Endothelial cell of umbilical vein (primary cell): ENCODE measurements at regions not wholly inside any gene's neighbourhood (a gene's known extent, or its start where the extent isn't known, plus 50 kb on each side); places are given as distances from the start of the nearest gene placed in this dataset.
"Not testable (repeated sequence)": the region's sequence is repeated elsewhere in the genome, so short reads cannot be mapped to it uniquely, and the experiment has no call there.

ENCODE experiments used
- BruUV-seq: library from RNA; stranded (reverse); fragments of 400-500 nt; replicated peaks from 2 replicates; lab custom pipeline; 2021; lab: Mats Ljungman, UMichigan
- CTCF ChIA-PET: fragments of 300-600, 350-600 bp; sonication (Branson Sonifier 250); formaldehyde crosslinking; loops from one replicate; lab custom pipeline; 2021; ENCODE audit warnings: antibody characterized with exemption, inconsistent platforms; lab: Charles Lee
- POLR2A ChIA-PET: fragments of 300-600, 350-600 bp; sonication (Branson Sonifier 250); formaldehyde crosslinking; loops from one replicate; lab custom pipeline; 2021; ENCODE audit warnings: antibody characterized with exemption, inconsistent platforms; lab: Charles Lee
- DNase-seq: peaks from one replicate; pipeline ENCODE4 v3.0.0-alpha.2; 2011; ENCODE audit warnings: low read depth, low spot score
- FAIRE-seq: peaks from 2 replicates; lab custom pipeline; 2011; peaks lifted over from hg19 to GRCh38; lab: Jason Lieb, UNC
- H2AFZ ChIP-seq: 2 replicates; pipeline ENCODE4 v1.6.0; 2012; ENCODE audit warnings: low read depth, low read length, control low read depth, inconsistent platforms
- H3K27ac ChIP-seq: 2 replicates; pipeline ENCODE4 v1.5.1; 2011; ENCODE audit warnings: low read depth, mild to moderate bottlenecking, control low read depth, low read length, moderate library complexity; ENCODE audit not compliant: insufficient read depth
- H3K27me3 ChIP-seq, 2 experiments: 2 replicates each; pipeline versions ENCODE4 v1.6.0 to v1.6.1; 2011; ENCODE audit warnings: low read length in 2 of 2, mixed read lengths in 1 of 2; ENCODE audit not compliant: control insufficient read depth in 2 of 2, insufficient read depth in 2 of 2
- H3K36me3 ChIP-seq, 2 experiments: 2 replicates in 1 of 2; 3 replicates in 1 of 2; pipeline ENCODE4 v1.5.1; 2011; ENCODE audit warnings: low read length in 2 of 2, mild to moderate bottlenecking in 1 of 2, moderate library complexity in 1 of 2; ENCODE audit not compliant: control insufficient read depth in 2 of 2, insufficient read depth in 2 of 2; ENCODE audit errors: extremely low read depth in 1 of 2
- H3K4me1 ChIP-seq: 3 replicates; pipeline ENCODE4 v1.5.1; 2011; ENCODE audit warnings: mild to moderate bottlenecking, low read length; ENCODE audit not compliant: control insufficient read depth, insufficient read depth; ENCODE audit errors: extremely low read depth
- H3K4me2 ChIP-seq: 2 replicates; pipeline ENCODE4 v1.6.1; 2011; ENCODE audit warnings: low read length, control low read depth, mixed read lengths; ENCODE audit not compliant: insufficient read depth
- H3K4me3 ChIP-seq, 3 experiments: fragments of 200-600 bp in 1 of 3; sonication (generic), shearing (Covaris generic) in 1 of 3; replicated peaks in 1 of 3; 2 replicates each; pipeline ENCODE4 v1.5.1; 2011 to 2016; ENCODE audit warnings: control low read depth in 3 of 3, low read length in 3 of 3, mild to moderate bottlenecking in 2 of 3, inconsistent platforms in 1 of 3, low read depth in 1 of 3, moderate library complexity in 1 of 3; ENCODE audit not compliant: insufficient read depth in 1 of 3
- H3K79me2 ChIP-seq: 2 replicates; pipeline ENCODE4 v1.6.0; 2012; ENCODE audit warnings: low read length, inconsistent platforms; ENCODE audit not compliant: control insufficient read depth, insufficient read depth
- H3K9ac ChIP-seq: replicated peaks from 2 replicates; pipeline ENCODE3; 2011; ENCODE audit warnings: low read length, control low read depth; ENCODE audit not compliant: insufficient read depth; ENCODE audit errors: extremely low read depth
- H3K9me1 ChIP-seq: replicated peaks from 3 replicates; pipeline ENCODE4 v1.6.0; 2011; ENCODE audit warnings: mild to moderate bottlenecking, low read length; ENCODE audit not compliant: control insufficient read depth, insufficient read depth; ENCODE audit errors: extremely low read depth
- H3K9me3 ChIP-seq: replicated peaks from 2 replicates; pipeline ENCODE4 v1.5.1; 2012; ENCODE audit warnings: low read length, inconsistent platforms; ENCODE audit not compliant: control insufficient read depth, insufficient read depth
- H4K20me1 ChIP-seq: replicated peaks from 2 replicates; pipeline ENCODE3; 2011; ENCODE audit warnings: mild to moderate bottlenecking, low read length; ENCODE audit not compliant: control insufficient read depth, insufficient read depth; ENCODE audit errors: extremely low read depth
- CTCF ChIP-seq, 2 donors: IDR thresholded peaks; 1 replicate in 1 of 2; 2 replicates in 1 of 2; pipeline ENCODE4 v1.5.1; 2011; ENCODE audit warnings: low read length in 2 of 2, mild to moderate bottlenecking in 2 of 2, moderate library complexity in 2 of 2, control low read depth in 1 of 2, inconsistent platforms in 1 of 2, low read depth in 1 of 2; ENCODE audit not compliant: insufficient read depth in 1 of 2; ENCODE audit errors: extremely low read depth in 1 of 2
- EZH2 ChIP-seq: IDR thresholded peaks from 2 replicates; pipeline ENCODE4 v1.6.1; 2012; ENCODE audit warnings: borderline replicate concordance, low read depth, mild to moderate bottlenecking, moderate library complexity, low read length, inconsistent platforms; ENCODE audit not compliant: severe bottlenecking
- FOS ChIP-seq: IDR thresholded peaks from 2 replicates; pipeline ENCODE4 v1.6.1; 2011; ENCODE audit warnings: mild to moderate bottlenecking, low read length, moderate library complexity, borderline replicate concordance; ENCODE audit not compliant: insufficient read depth
- GATA2 ChIP-seq: IDR thresholded peaks from 2 replicates; pipeline ENCODE4 v1.7.0; 2011; ENCODE audit warnings: low read depth, mild to moderate bottlenecking, moderate library complexity, mixed read lengths, low read length; ENCODE audit not compliant: insufficient read length, insufficient read depth
- JUN ChIP-seq: IDR thresholded peaks from 2 replicates; pipeline ENCODE4 v1.6.1; 2011; ENCODE audit warnings: borderline replicate concordance, low read depth; ENCODE audit not compliant: insufficient read length, insufficient read depth
- MAX ChIP-seq: IDR thresholded peaks from 2 replicates; pipeline ENCODE4 v1.6.1; 2011; ENCODE audit not compliant: insufficient read depth, insufficient read length
- MYC ChIP-seq: IDR thresholded peaks from one replicate; pipeline ENCODE4 v1.6.1; 2011; ENCODE audit warnings: mild to moderate bottlenecking, low read depth, low read length
- POLR2A ChIP-seq: IDR thresholded peaks from 2 replicates; pipeline ENCODE4 v1.6.1; 2012; ENCODE audit warnings: low read depth, mild to moderate bottlenecking, control low read depth, low read length
- POLR2AphosphoS5 ChIP-seq: IDR thresholded peaks from 2 replicates; pipeline ENCODE4 v1.6.1; 2012; ENCODE audit warnings: low read depth, mild to moderate bottlenecking, control low read depth, low read length, moderate library complexity; ENCODE audit not compliant: insufficient read depth
- dilution Hi-C: fragments of 300-500 bp; cut with MboI; formaldehyde crosslinking; loops from one replicate; pipeline ENCODE4 v1.15.0; 2019; ENCODE audit warnings: low sequenced_read_pairs; ENCODE audit not compliant: extremely low pct_ligation_motif_present
- intact Hi-C: fragments of 100-400 bp; cut with micrococcal nuclease; formaldehyde crosslinking; loops from one replicate; pipeline ENCODE4 v1.10.0; 2022

GRCh38 chr18:65587491-65587890 lies 163.3 kb upstream of the CDH7 start:
- Histone ChIP-seq H3K9me3 (peaks cover 2% of the 10 kb centered on the region), H4K20me1 (no peaks in the 10 kb centered on the region), H3K9me1 (no peaks in the 10 kb centered on the region), H3K4me2 (no peak overlapping the region), H3K27ac (no peak overlapping the region), H3K9ac (no peak overlapping the region), H3K79me2 (no peaks in the 10 kb centered on the region), H3K27me3 (no peaks in the 10 kb centered on the region), H3K4me3 (no peak overlapping the region), H3K36me3 (no peaks in the 10 kb centered on the region), H2AFZ (no peak overlapping the region), H3K4me1 (no peaks in the 10 kb centered on the region)
- ChIA-PET CTCF (no interaction called here), POLR2A (no interaction called here)
- DNase-seq (no peak), FAIRE-seq (no peak)
- intact Hi-C loops, result no loop called here
- BruUV-seq, result no TSS peak
- dilution Hi-C loops, result no loop called here
- TF ChIP-seq MAX (no peak), FOS (no peak), JUN (no peak), CTCF (IDR thresholded peaks at IDR 0.05; ENCODE audit: extremely low read depth in 1 of 2, insufficient read depth in 1 of 2, low read depth in 1 of 2, low read length in 2 of 2) (no peak), POLR2A (no peak), EZH2 (no peak), POLR2AphosphoS5 (no peak), MYC (no peak), GATA2 (no peak)

GRCh38 chr18:65582094-65582493 lies 168.7 kb upstream of the CDH7 start:
- BruUV-seq, H3K9ac ChIP-seq, dilution Hi-C loops, H3K27me3 ChIP-seq, DNase-seq, H3K27ac ChIP-seq, intact Hi-C loops, H3K4me1 ChIP-seq, H2AFZ ChIP-seq, H3K4me2 ChIP-seq, POLR2A ChIA-PET, CTCF ChIA-PET, H3K79me2 ChIP-seq, H4K20me1 ChIP-seq, H3K36me3 ChIP-seq, H3K9me3 ChIP-seq, H3K9me1 ChIP-seq, H3K4me3 ChIP-seq: not testable (repeated sequence)
- FAIRE-seq, result peak; percentile 72
